GM12873 (cell line): ENCODE measurements at regions not wholly inside any gene's neighbourhood (a gene's known extent, or its start where the extent isn't known, plus 50 kb on each side); places are given as distances from the start of the nearest gene placed in this dataset.

ENCODE experiments used
- TF ChIP-seq, protein P1 (sequence below): IDR thresholded peaks from 2 replicates; pipeline ENCODE4 v1.5.1; 2012; ENCODE audit warnings: low read depth, mild to moderate bottlenecking, moderate library complexity, low read length, control low read depth; ENCODE audit not compliant: insufficient read depth; ENCODE audit errors: missing control alignments

GRCh38 chr22:44389926-44390612 lies 77.3 kb upstream of the SHISAL1 start:
- TF ChIP-seq, protein P1, sequence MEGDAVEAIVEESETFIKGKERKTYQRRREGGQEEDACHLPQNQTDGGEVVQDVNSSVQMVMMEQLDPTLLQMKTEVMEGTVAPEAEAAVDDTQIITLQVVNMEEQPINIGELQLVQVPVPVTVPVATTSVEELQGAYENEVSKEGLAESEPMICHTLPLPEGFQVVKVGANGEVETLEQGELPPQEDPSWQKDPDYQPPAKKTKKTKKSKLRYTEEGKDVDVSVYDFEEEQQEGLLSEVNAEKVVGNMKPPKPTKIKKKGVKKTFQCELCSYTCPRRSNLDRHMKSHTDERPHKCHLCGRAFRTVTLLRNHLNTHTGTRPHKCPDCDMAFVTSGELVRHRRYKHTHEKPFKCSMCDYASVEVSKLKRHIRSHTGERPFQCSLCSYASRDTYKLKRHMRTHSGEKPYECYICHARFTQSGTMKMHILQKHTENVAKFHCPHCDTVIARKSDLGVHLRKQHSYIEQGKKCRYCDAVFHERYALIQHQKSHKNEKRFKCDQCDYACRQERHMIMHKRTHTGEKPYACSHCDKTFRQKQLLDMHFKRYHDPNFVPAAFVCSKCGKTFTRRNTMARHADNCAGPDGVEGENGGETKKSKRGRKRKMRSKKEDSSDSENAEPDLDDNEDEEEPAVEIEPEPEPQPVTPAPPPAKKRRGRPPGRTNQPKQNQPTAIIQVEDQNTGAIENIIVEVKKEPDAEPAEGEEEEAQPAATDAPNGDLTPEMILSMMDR: no peak

DNA sequence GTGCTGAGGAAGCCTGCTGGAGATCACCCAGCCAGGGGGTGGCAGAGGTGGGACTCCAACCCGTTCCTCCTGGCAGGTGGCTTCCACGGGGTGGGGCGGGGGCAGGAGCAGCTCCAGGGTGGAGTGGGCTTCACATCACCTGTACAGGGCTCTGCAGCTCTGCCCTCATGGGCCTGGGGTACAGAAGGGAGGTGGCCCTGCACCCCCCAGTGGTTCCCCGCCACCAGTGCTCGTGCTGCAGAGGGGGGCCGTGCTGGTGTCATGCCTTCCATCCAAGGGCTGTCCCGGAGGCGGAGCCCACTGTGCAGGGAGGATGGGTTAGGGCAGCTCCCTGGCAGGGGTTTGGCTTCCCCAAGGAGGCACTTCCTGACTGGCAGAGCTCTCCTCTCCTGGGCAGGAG lies 76.4 kb upstream of the SHISAL1 start:
- TF ChIP-seq, protein P1: no peak

DNA sequence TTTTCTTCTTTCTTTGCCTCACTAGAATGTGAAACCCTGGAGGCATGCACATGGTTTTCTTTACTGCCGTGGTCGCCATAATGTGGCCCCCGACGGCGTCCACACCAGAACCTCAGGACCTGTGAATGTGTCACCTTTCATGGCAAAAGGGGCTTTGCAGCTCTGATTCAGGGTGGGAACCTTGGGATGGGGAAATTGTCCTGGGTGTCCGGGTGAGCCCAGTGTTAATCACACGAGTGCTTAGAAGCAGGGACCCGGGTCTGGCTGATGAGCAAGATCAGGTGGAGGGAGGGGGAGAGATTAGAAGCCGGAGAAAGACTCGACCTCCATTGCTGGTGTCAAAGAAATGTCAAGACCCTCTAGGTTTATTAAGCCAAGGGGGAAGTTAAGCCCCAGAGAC lies 74.7 kb upstream of the SHISAL1 start:
- TF ChIP-seq, protein P1: no peak

DNA sequence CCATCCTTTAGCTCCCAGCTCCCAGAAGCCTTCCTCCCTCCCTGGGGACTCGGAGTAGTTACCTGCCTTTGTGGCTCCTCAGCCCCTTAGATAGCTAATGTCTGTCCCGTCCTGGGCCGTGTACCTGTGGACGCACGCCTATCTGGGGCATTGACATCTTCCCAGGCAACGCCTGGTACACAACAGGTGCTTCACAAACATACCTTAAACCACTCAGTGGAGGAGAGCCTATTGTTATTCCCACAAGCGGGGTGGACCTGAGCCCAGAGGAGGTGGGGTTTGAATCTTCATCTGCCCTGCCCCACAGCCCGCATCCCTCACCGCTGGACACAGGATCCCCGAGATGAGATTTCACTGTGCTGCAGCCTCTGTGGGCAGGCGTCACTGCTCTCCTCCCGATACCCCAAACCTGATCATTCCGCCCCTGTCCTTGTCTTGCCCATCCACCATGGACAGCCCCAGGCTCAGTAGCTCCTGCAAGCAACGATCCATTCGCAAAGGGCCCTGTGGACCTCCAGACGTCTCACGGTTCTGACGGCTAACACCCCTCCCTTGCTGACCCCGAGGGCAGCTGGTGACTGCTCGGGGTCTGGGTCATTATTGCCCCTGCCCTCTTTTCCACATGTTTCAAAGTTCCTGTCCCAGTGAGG lies 73.8 kb upstream of the SHISAL1 start:
- TF ChIP-seq, protein P1: no peak

- TF ChIP-seq, protein P1: no peak
Measured at GRCh38 chr22:44385781-44386180, 73.0 kb upstream of the SHISAL1 start.

DNA sequence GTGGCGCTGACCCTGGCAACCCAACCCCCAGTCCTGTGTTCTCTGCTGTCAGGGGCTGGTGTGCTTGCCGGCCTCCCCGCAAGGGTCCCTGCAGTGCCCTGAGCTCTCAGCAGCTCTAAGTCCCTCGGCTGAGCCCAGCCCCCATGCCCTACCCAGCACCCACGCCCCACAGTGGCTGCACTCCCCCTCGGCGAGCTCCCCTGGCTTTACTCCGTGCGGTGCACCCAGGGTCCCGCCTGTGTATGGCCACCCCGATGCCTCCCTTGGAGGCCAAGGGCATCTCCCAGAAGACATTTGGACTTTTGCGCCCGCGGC lies 72.5 kb upstream of the SHISAL1 start:
- TF ChIP-seq, protein P1: no peak

GRCh38 chr22:44384563-44385295 lies 72.0 kb upstream of the SHISAL1 start:
- TF ChIP-seq, protein P1: no peak
